ENCODE measurements at regions not wholly inside any gene's neighbourhood (a gene's known extent, or its start where the extent isn't known, plus 50 kb on each side); places are given as distances from the start of the nearest gene placed in this dataset.
"Not testable (repeated sequence)": the region's sequence is repeated elsewhere in the genome, so short reads cannot be mapped to it uniquely, and the experiment has no call there.

DNA sequence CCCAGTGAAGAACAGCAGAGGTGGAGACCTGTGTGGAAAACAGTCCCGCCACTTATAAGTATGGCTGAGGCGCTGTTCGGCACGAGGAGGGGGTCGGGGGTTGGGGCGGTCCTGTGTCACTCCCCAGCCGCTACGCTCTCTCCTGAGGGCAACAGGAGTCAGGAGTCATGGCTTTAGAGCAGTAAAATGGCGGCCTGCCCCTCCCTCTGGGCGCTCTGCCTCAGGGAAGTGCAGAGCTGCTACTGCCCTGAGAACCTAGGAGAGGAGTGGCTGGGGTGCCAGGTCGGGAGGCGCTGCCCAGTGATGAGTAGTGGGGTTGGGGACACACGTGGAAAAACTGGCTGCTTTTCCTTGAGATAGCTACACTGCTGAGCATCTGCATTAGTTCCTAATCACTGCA is 551.2 kb upstream of the AMOT start:
- Histone ChIP-seq H3K27ac (no peak overlapping the region), H3K4me1 (no peaks in the 10 kb centered on the region), H3K4me3 (no peak overlapping the region), H3K9me3 (no peaks in the 10 kb centered on the region), H3K27me3 (no peaks in the 10 kb centered on the region), H3K36me3 (no peaks in the 10 kb centered on the region)
- TF ChIP-seq POLR2A (IDR thresholded peaks at IDR 0.05): no peak
- no peak for DNase-seq
- intact Hi-C loops (cut with DNase I): no loop called here
- no CpG with 5 or more reads among the region's 13 CpGs for WGBS, 2 donors

- WGBS, 2 donors: 67% methylated on average over 1 to 2 of the region's 3 CpGs
- no peaks in the 10 kb centered on the region for H3K27me3 ChIP-seq
- TF ChIP-seq POLR2A (IDR thresholded peaks at IDR 0.05): no peak
- TF ChIP-seq, protein P1, sequence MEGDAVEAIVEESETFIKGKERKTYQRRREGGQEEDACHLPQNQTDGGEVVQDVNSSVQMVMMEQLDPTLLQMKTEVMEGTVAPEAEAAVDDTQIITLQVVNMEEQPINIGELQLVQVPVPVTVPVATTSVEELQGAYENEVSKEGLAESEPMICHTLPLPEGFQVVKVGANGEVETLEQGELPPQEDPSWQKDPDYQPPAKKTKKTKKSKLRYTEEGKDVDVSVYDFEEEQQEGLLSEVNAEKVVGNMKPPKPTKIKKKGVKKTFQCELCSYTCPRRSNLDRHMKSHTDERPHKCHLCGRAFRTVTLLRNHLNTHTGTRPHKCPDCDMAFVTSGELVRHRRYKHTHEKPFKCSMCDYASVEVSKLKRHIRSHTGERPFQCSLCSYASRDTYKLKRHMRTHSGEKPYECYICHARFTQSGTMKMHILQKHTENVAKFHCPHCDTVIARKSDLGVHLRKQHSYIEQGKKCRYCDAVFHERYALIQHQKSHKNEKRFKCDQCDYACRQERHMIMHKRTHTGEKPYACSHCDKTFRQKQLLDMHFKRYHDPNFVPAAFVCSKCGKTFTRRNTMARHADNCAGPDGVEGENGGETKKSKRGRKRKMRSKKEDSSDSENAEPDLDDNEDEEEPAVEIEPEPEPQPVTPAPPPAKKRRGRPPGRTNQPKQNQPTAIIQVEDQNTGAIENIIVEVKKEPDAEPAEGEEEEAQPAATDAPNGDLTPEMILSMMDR (IDR thresholded peaks at IDR 0.05): no peak
- no peak overlapping the region for H3K4me3 ChIP-seq
- intact Hi-C loops (cut with DNase I): no loop called here
- H3K36me3 ChIP-seq: no peaks in the 10 kb centered on the region
- H3K4me1 ChIP-seq: no peaks in the 10 kb centered on the region
- H3K9me3 ChIP-seq: no peaks in the 10 kb centered on the region
- no peak overlapping the region for H3K27ac ChIP-seq
- no peak for DNase-seq
Measured at GRCh38 chrX:113390531-113390930, 549.9 kb upstream of the AMOT start.

GRCh38 chrX:113389846-113390245 is 549.2 kb upstream of the AMOT start:
- Histone ChIP-seq H3K36me3 (no peaks in the 10 kb centered on the region), H3K9me3 (no peaks in the 10 kb centered on the region), H3K27ac (no peak overlapping the region), H3K4me3 (no peak overlapping the region), H3K27me3 (no peaks in the 10 kb centered on the region), H3K4me1 (no peaks in the 10 kb centered on the region)
- WGBS, 2 donors: 72 to 79% methylated on average over 2 of the region's 2 CpGs
- DNase-seq: no peak
- intact Hi-C loops (cut with DNase I): no loop called here
- TF ChIP-seq, protein P1 (IDR thresholded peaks at IDR 0.05): no peak
- TF ChIP-seq POLR2A (IDR thresholded peaks at IDR 0.05): no peak

DNA sequence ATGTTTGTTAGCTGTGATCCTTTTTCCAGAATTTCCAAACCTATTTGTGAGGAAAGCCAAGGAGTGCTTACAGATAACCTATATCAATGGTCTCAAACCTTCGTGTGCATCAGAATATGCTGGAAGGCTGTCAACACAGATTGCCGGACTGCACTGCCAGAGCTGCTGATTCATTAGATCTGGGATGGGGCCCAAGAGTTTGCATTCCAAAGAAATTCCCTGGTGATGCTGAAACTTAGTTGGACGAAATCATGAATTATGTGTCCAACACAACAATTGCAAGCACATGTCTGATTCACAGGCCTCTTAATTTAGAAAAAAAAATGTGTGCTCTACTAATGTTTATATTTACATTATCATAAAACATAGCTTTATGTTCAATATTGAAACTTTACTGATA is 544.0 kb upstream of the AMOT start:
- no peak for DNase-seq
- WGBS, 2 donors: 13 to 31% methylated on average over 3 of the region's 3 CpGs

GRCh38 chrX:113373421-113373820 is 532.8 kb upstream of the AMOT start:
- intact Hi-C loops (cut with DNase I); H3K27ac ChIP-seq; H3K4me1 ChIP-seq; H3K27me3 ChIP-seq; H3K9me3 ChIP-seq; DNase-seq; H3K4me3 ChIP-seq; H3K36me3 ChIP-seq: not testable (repeated sequence)
- WGBS, 2 donors: 64 to 91% methylated on average over 2 to 3 of the region's 3 CpGs

More for the DNA sequence above, 544.0 kb upstream of the AMOT start:
- Histone ChIP-seq H3K9me3 (no peaks in the 10 kb centered on the region), H3K36me3 (no peaks in the 10 kb centered on the region), H3K27ac (no peak overlapping the region), H3K4me1 (no peaks in the 10 kb centered on the region), H3K27me3 (no peaks in the 10 kb centered on the region), H3K4me3 (no peak overlapping the region)
- intact Hi-C loops (cut with DNase I): no loop called here
- TF ChIP-seq POLR2A (IDR thresholded peaks at IDR 0.05): no peak
- TF ChIP-seq, protein P1 (IDR thresholded peaks at IDR 0.05): no peak

- no peak for DNase-seq
- Histone ChIP-seq H3K4me3 (no peak overlapping the region), H3K4me1 (no peaks in the 10 kb centered on the region), H3K36me3 (no peaks in the 10 kb centered on the region), H3K27ac (no peak overlapping the region), H3K27me3 (no peaks in the 10 kb centered on the region), H3K9me3 (no peaks in the 10 kb centered on the region)
- TF ChIP-seq, protein P1 (IDR thresholded peaks at IDR 0.05): no peak
- no peak for TF ChIP-seq POLR2A (IDR thresholded peaks at IDR 0.05)
- WGBS, 2 donors: 53 to 67% methylated on average over 2 to 7 of the region's 7 CpGs
- intact Hi-C loops (cut with DNase I): no loop called here
Measured at GRCh38 chrX:113370006-113370405, 529.4 kb upstream of the AMOT start.

All from esophagus squamous epithelium (tissue), 5 donors.